NB4 (cell line): ENCODE measurements at regions not wholly inside any gene's neighbourhood (a gene's known extent, or its start where the extent isn't known, plus 50 kb on each side); places are given as distances from the start of the nearest gene placed in this dataset.

Experiments used
- DNase-seq: peaks from one replicate; pipeline ENCODE4 v3.0.0; 2010; ENCODE audit warnings: low read depth
- H3K4me3 ChIP-seq: one replicate; pipeline ENCODE4 v1.5.1; 2011; ENCODE audit warnings: mild to moderate bottlenecking, low read depth, low read length, moderate library complexity
- MYC ChIP-seq: IDR thresholded peaks from 2 replicates; pipeline ENCODE4 v1.6.1; 2011; ENCODE audit warnings: low read depth, low read length
- POLR2A ChIP-seq: IDR thresholded peaks from 2 replicates; pipeline ENCODE4 v1.6.1; 2011; ENCODE audit warnings: mild to moderate bottlenecking; ENCODE audit not compliant: insufficient read length; ENCODE audit errors: extremely low read depth
- TF ChIP-seq, protein P1 (sequence below): IDR thresholded peaks from 2 replicates; pipeline ENCODE4 v1.6.1; 2011; ENCODE audit warnings: low read depth, low read length
- TF ChIP-seq, protein P2 (sequence below): IDR thresholded peaks from one replicate; pipeline ENCODE4 v1.5.1; 2012; ENCODE audit warnings: low read depth, low read length

DNA sequence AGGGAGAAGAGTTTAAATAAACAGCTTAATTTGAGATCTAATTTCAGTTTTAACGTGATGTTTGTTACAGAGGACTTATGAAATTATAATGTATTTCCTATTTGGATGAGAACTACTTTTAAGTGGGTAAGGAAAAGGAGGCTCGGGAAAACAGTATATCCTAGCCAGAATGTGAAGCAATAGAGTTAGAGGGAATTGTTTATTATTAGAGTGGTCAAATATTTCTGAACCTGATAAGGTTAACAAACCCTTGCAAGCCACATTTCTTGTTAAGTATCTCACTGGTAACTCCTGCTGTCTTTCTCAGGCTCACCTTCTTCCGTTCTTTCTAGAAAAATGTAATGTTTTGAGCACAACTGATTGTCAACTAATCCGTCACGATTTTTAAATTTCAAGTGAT, 335.1 kb upstream of the MBL2 start:
- DNase-seq: no peak
- TF ChIP-seq POLR2A: no peak
- TF ChIP-seq MYC: no peak
- TF ChIP-seq, protein P1, sequence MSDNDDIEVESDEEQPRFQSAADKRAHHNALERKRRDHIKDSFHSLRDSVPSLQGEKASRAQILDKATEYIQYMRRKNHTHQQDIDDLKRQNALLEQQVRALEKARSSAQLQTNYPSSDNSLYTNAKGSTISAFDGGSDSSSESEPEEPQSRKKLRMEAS: no peak
- TF ChIP-seq, protein P2, sequence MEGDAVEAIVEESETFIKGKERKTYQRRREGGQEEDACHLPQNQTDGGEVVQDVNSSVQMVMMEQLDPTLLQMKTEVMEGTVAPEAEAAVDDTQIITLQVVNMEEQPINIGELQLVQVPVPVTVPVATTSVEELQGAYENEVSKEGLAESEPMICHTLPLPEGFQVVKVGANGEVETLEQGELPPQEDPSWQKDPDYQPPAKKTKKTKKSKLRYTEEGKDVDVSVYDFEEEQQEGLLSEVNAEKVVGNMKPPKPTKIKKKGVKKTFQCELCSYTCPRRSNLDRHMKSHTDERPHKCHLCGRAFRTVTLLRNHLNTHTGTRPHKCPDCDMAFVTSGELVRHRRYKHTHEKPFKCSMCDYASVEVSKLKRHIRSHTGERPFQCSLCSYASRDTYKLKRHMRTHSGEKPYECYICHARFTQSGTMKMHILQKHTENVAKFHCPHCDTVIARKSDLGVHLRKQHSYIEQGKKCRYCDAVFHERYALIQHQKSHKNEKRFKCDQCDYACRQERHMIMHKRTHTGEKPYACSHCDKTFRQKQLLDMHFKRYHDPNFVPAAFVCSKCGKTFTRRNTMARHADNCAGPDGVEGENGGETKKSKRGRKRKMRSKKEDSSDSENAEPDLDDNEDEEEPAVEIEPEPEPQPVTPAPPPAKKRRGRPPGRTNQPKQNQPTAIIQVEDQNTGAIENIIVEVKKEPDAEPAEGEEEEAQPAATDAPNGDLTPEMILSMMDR: no peak
- no peak overlapping the region for H3K4me3 ChIP-seq

DNA sequence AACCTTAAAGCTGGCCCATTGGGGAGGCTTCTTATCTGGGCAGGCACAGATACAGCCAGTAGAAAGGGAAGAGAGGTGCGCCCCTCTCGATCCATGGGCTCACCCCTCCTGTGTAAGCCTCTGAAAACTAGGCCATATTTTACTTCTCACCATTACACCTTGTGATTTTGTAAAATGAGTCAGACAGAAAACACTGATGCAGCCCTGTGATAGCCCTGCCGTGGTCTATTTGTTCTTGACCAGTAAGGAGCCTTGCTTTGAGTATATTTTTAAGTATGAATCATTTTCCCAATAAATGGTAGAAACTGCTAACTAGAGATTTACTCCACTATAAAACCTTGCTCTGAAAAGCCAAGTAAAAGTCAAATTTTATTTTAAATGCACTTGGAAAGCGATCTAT, 329.8 kb upstream of the MBL2 start:
- H3K4me3 ChIP-seq: no peak overlapping the region
- no peak for DNase-seq

DNA sequence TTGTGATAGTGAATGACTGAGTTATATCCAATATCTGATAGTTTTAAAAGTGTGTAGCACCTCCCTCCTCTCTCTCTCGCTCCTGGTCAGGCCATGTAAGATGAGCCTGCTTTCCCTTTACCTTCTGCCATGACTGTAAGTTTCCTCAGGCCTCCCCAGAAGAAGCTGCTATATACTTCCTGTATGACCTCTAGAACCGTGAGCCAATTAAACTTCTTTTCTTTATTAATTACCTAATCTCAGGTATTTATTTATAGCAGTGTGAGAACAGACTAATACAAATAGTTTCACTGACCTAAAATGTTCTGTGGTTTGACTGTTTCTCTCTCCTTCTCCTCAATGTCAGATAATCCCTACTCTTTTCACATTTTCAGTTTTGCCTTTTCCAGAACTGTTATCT, 321.3 kb upstream of the MBL2 start:
- no peak for TF ChIP-seq POLR2A
- TF ChIP-seq, protein P1: no peak
- TF ChIP-seq, protein P2: no peak
- no peak for TF ChIP-seq MYC
- no peak overlapping the region for H3K4me3 ChIP-seq
- no peak for DNase-seq

More for the DNA sequence above, 329.8 kb upstream of the MBL2 start:
- TF ChIP-seq POLR2A (no peak), MYC (no peak)
- TF ChIP-seq, protein P2: no peak
- TF ChIP-seq, protein P1: no peak

DNA sequence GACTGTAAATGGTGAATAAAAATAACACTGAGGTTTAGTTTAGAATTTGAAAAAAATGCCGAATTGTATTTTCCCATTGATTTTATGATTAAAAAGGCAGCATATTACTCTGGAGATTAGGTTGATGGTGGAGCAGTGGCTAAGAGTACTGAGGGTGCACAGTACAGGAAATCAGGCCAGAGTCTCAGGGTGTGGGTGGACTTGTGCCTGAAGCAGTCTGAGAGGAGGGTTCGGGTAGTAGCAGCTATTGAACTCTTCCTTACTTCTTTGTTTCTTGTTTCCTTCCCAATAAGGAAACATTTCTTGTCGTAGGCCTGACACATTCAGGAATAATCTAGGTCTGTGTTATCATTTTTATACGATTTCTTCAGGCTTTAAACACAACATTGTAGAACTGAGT, 319.0 kb upstream of the MBL2 start:
- TF ChIP-seq, protein P2: no peak
- TF ChIP-seq, protein P1: no peak
- TF ChIP-seq MYC (no peak), POLR2A (no peak)
- no peak overlapping the region for H3K4me3 ChIP-seq
- DNase-seq: no peak

DNA sequence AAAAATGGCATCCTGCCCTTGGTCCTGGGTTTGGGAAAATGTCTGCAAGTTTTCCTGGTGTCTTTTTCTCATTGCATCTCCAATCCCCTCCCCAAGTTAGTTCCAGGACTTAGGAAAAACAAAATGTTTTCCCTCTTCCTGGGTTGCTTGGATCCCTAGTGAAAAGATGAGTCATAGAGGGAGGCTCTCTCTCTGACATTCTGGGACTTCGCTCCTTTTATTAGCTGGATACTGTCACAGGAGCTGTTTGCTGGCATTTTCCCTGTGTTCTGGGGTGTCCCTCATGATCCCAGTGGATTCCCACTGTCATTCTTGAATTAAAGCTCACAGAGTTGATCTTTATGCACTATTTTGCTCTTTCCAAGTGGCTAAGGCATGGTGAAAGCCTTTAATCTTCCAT, 316.4 kb upstream of the MBL2 start:
- DNase-seq: no peak
- H3K4me3 ChIP-seq: no peak overlapping the region
- TF ChIP-seq MYC (no peak), POLR2A (no peak)
- TF ChIP-seq, protein P2: no peak
- TF ChIP-seq, protein P1: no peak

DNA sequence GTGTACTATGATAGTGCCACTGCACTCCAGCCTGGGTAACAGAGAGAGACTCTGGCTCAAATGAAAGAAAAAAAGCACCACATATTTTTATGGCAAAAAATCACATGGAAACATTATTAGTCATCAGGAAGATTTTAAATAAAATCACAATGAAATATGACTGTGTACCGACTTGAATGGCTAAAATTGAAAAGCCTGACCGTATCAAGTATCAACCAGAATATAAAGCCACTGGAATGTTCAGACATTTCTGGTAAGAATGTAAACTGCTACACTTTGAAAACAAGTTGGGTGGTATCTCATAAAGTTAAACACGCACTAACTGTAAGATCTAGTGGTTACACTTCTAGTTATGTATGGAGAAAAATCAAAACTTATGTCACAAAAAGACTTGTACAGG, 306.7 kb upstream of the MBL2 start:
- no peak for DNase-seq
- H3K4me3 ChIP-seq: no peak overlapping the region
- TF ChIP-seq, protein P1: no peak
- no peak for TF ChIP-seq MYC
- TF ChIP-seq, protein P2: no peak
- TF ChIP-seq POLR2A: no peak
